SU-DHL-6 (cell line): ENCODE measurements at regions not wholly inside any gene's neighbourhood (a gene's known extent, or its start where the extent isn't known, plus 50 kb on each side); places are given as distances from the start of the nearest gene placed in this dataset.

Experiments used
- H2AFZ ChIP-seq: fragments of 200-600 bp; sonication (generic); 2 replicates; pipeline ENCODE4 v1.6.1; 2014; ENCODE audit warnings: low read depth, mild to moderate bottlenecking, moderate library complexity, mixed read lengths, antibody characterized with exemption, low read length; ENCODE audit not compliant: severe bottlenecking
- H3F3A ChIP-seq: fragments of 200-600 bp; shearing (Covaris generic); 2 replicates; pipeline ENCODE4 v1.6.0; 2016; ENCODE audit warnings: antibody characterized with exemption, mild to moderate bottlenecking; ENCODE audit not compliant: insufficient read depth
- H3K27ac ChIP-seq: fragments of 200-600 bp; sonication (generic); 2 replicates; pipeline ENCODE4 v1.5.1; 2016; ENCODE audit warnings: low read depth, mild to moderate bottlenecking, low read length, moderate library complexity, mixed read lengths
- H3K27me3 ChIP-seq: fragments of 200-600 bp; sonication (generic), shearing (Covaris generic); 2 replicates; pipeline ENCODE4 v1.6.0; 2014; ENCODE audit warnings: mild to moderate bottlenecking, low read length
- H3K36me3 ChIP-seq: fragments of 200-600 bp; sonication (generic); 2 replicates; pipeline ENCODE4 v1.6.1; 2014; ENCODE audit warnings: mild to moderate bottlenecking, low read length, mixed read lengths
- H3K4me2 ChIP-seq: fragments of 300-600, 200-600 bp; shearing (Covaris generic), sonication (generic); 2 replicates; pipeline ENCODE4 v1.6.0; 2014; ENCODE audit warnings: low read length, low read depth, mild to moderate bottlenecking; ENCODE audit not compliant: poor library complexity, severe bottlenecking
- H3K4me3 ChIP-seq: fragments of 200-600 bp; sonication (generic); 2 replicates; pipeline ENCODE4 v1.5.1; 2014; ENCODE audit warnings: antibody characterized with exemption, low read length, mild to moderate bottlenecking, mixed read lengths; ENCODE audit not compliant: insufficient read depth, poor library complexity, severe bottlenecking
- H3K79me2 ChIP-seq: fragments of 200-600 bp; sonication (generic); 2 replicates; pipeline ENCODE4 v1.6.1; 2014; ENCODE audit warnings: mild to moderate bottlenecking, low read length, moderate library complexity; ENCODE audit not compliant: insufficient read depth
- H3K9ac ChIP-seq: fragments of 200-600 bp; sonication (generic); 2 replicates; pipeline ENCODE4 v1.7.0; 2014; ENCODE audit warnings: mild to moderate bottlenecking, low read length
- H3K9me2 ChIP-seq: fragments of 200-600 bp; sonication (generic); replicated peaks from 2 replicates; pipeline ENCODE4 v1.6.1; 2014; ENCODE audit warnings: low read length; ENCODE audit not compliant: insufficient read depth
- H3K9me3 ChIP-seq: fragments of 200-600 bp; sonication (generic); 2 replicates; pipeline ENCODE4 v1.6.1; 2014; ENCODE audit warnings: low read length, mixed read lengths; ENCODE audit not compliant: insufficient read depth
- H4K20me1 ChIP-seq: fragments of 200-600 bp; sonication (generic); 2 replicates; pipeline ENCODE4 v1.6.1; 2014; ENCODE audit warnings: low read depth, mild to moderate bottlenecking, antibody characterized with exemption, low read length, moderate library complexity, mixed read lengths
- EZH2phosphoT487 ChIP-seq: fragments of 200-600 bp; sonication (generic), shearing (Covaris generic); conservative IDR thresholded peaks from 2 replicates; pipeline ENCODE4 v1.6.1; 2018; ENCODE audit warnings: mild to moderate bottlenecking, antibody characterized with exemption, low read length, moderate library complexity, mixed read lengths
- TF ChIP-seq, protein P1 (sequence below): fragments of 200-600 bp; sonication (generic); IDR thresholded peaks from one replicate; pipeline ENCODE4 v1.5.1; 2017; ENCODE audit warnings: antibody characterized with exemption, mild to moderate bottlenecking, low read length, moderate library complexity; ENCODE audit not compliant: insufficient read depth, poor library complexity, severe bottlenecking

DNA sequence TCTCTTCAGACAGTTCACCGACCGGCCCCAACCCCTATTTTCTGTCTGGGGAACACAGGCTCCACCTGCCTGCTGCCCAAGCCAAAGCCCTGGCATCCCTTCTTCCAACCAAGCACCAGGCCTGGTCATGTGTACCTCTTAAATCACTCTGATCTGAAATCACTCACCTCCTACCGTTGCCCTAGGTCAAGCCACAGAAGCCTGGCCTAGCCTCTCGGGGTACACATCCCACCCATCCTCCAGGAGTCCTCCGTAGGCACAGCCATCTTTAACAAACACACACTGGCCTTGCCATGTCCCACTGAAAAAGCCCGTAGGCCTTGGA is 81.8 kb downstream of the IRF2BPL start:
- no peak overlapping the region for H3K4me2 ChIP-seq
- no peaks in the 10 kb centered on the region for H3K79me2 ChIP-seq
- no peaks in the 10 kb centered on the region for H3K27me3 ChIP-seq
- H3F3A ChIP-seq, result no peaks in the 10 kb centered on the region
- no peak overlapping the region for H2AFZ ChIP-seq
- TF ChIP-seq, protein P1, sequence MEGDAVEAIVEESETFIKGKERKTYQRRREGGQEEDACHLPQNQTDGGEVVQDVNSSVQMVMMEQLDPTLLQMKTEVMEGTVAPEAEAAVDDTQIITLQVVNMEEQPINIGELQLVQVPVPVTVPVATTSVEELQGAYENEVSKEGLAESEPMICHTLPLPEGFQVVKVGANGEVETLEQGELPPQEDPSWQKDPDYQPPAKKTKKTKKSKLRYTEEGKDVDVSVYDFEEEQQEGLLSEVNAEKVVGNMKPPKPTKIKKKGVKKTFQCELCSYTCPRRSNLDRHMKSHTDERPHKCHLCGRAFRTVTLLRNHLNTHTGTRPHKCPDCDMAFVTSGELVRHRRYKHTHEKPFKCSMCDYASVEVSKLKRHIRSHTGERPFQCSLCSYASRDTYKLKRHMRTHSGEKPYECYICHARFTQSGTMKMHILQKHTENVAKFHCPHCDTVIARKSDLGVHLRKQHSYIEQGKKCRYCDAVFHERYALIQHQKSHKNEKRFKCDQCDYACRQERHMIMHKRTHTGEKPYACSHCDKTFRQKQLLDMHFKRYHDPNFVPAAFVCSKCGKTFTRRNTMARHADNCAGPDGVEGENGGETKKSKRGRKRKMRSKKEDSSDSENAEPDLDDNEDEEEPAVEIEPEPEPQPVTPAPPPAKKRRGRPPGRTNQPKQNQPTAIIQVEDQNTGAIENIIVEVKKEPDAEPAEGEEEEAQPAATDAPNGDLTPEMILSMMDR, result no peak
- TF ChIP-seq EZH2phosphoT487, result no peak
- H3K36me3 ChIP-seq, result no peaks in the 10 kb centered on the region
- H3K4me3 ChIP-seq, result no peak overlapping the region
- no peaks in the 10 kb centered on the region for H4K20me1 ChIP-seq
- H3K27ac ChIP-seq, result no peak overlapping the region
- H3K9me3 ChIP-seq, result no peaks in the 10 kb centered on the region
- H3K9me2 ChIP-seq, result no peaks in the 10 kb centered on the region
- H3K9ac ChIP-seq, result no peak overlapping the region

DNA sequence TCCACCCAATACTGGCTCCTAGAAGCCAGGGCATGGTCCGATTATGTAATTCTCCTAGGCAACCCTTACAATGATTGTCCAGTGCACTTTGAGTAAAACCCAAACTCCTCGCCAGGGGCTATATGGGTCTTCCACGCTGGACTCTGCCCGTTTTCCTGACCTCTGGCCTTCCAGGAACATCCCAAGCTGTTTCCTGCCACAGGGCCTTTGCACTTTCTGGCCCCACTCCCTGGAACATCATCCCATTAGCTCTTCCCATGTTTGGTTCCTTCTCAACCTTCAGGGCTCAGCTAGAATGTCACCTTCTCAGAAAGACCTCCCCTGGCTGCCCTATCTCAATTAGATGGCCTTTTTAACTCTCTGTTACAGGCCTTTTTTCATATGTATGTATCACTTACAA is 85.4 kb downstream of the IRF2BPL start:
- Histone ChIP-seq H3K27me3 (no peaks in the 10 kb centered on the region), H3K36me3 (no peaks in the 10 kb centered on the region), H3K79me2 (no peaks in the 10 kb centered on the region), H2AFZ (no peak overlapping the region), H3F3A (no peaks in the 10 kb centered on the region), H3K4me3 (no peak overlapping the region), H3K9me2 (no peaks in the 10 kb centered on the region), H3K9ac (no peak overlapping the region), H3K27ac (no peak overlapping the region), H4K20me1 (no peaks in the 10 kb centered on the region), H3K4me2 (no peak overlapping the region), H3K9me3 (no peaks in the 10 kb centered on the region)
- TF ChIP-seq EZH2phosphoT487, result no peak
- TF ChIP-seq, protein P1, result no peak

DNA sequence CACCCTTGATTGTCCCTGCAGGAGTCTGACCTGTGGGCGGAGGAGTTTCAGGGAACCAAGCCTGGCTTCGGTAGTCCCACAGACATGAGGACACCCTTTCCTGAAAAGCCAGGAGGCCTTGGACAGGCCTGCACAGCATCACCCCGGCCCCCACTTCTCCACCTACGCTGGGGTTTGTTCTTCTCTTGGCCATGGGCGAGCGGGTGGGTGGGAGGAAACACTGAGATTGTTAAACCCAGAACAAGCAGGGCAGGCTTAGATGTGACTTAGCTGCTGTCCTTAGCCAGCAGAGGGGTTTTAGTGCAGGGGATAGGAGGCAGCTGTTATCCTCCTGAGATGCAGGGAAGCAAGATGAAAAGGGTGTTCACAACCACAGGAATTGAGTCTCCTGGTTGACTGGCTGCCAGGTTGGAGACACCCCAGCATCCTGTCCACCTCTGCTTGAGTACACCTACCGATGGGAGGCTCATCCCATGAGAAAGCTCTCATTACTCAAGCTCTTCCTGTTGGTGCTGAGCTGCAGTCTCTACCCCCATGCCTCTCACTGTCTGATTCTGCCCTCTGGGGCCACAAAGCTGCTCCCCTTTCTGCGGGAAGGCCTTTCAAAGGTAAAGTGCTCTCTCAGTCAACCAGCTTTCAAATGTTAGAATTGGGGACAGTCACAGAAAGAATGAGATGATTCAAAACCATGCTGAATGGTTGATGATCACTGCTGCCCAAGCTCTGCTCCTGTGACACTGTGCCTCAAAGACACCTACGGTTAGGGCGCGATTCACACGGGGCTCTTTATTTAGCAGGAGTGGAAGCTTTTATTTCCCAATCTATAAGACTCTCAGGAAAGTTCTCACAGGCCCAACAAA is 86.3 kb downstream of the IRF2BPL start:
- H2AFZ ChIP-seq, result no peak overlapping the region
- TF ChIP-seq EZH2phosphoT487, result no peak
- H3K27ac ChIP-seq, result no peak overlapping the region
- no peak overlapping the region for H3K4me2 ChIP-seq
- H3F3A ChIP-seq, result no peaks in the 10 kb centered on the region
- H4K20me1 ChIP-seq, result no peaks in the 10 kb centered on the region
- no peaks in the 10 kb centered on the region for H3K79me2 ChIP-seq
- no peak overlapping the region for H3K9ac ChIP-seq
- H3K9me2 ChIP-seq, result no peaks in the 10 kb centered on the region
- no peaks in the 10 kb centered on the region for H3K27me3 ChIP-seq
- no peaks in the 10 kb centered on the region for H3K36me3 ChIP-seq
- H3K4me3 ChIP-seq, result no peak overlapping the region
- H3K9me3 ChIP-seq, result no peaks in the 10 kb centered on the region

DNA sequence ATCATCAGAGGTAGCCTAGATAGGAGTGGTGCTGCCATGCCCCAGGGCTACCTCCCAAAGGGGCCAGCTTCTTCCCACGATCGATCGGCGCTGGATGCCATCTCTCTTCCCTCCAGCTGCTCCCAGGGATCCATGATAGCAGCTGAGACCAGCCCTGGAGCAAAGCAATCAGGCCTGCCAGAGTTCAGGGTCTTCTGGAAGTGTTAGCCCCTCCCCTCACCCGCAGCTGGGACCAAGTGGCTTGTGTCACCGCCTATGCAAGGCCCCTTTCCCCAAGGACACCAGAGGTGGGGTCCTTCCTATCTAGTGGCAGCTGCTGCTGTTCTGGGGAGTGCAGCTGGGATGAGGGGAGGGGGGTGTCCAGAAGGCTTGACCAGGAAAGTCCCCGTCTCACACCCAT is 87.0 kb downstream of the IRF2BPL start:
- H3K4me2 ChIP-seq, result no peak overlapping the region
- H3K4me3 ChIP-seq, result no peak overlapping the region
- H3K27ac ChIP-seq, result no peak overlapping the region
- no peaks in the 10 kb centered on the region for H3K27me3 ChIP-seq
- no peak for TF ChIP-seq EZH2phosphoT487
- TF ChIP-seq, protein P1, result no peak
- H3K9me3 ChIP-seq, result no peaks in the 10 kb centered on the region
- no peaks in the 10 kb centered on the region for H3K79me2 ChIP-seq
- H4K20me1 ChIP-seq, result no peaks in the 10 kb centered on the region
- H3K9me2 ChIP-seq, result no peaks in the 10 kb centered on the region
- H2AFZ ChIP-seq, result no peak overlapping the region
- no peaks in the 10 kb centered on the region for H3K36me3 ChIP-seq
- H3F3A ChIP-seq, result no peaks in the 10 kb centered on the region
- H3K9ac ChIP-seq, result no peak overlapping the region
